ENCODE measurements at regions not wholly inside any gene's neighbourhood (a gene's known extent, or its start where the extent isn't known, plus 50 kb on each side); places are given as distances from the start of the nearest gene placed in this dataset.

GRCh38 chr10:76697923-76698322, 939.7 kb downstream of the KCNMA1 start:
- no peak for DNase-seq (ENCODE audit: low spot score in 2 of 2)
- H3K27me3 ChIP-seq: no peaks in the 10 kb centered on the region
- TF ChIP-seq CTCF (IDR thresholded peaks at IDR 0.05): no peak
- H3K4me1 ChIP-seq: no peaks in the 10 kb centered on the region
- no peak overlapping the region for H3K4me3 ChIP-seq
- H3K27ac ChIP-seq: no peak overlapping the region
- intact Hi-C loops (cut with DNase I): no loop called here
- no peaks in the 10 kb centered on the region for H3K36me3 ChIP-seq
- H3K9me3 ChIP-seq: peaks cover 0 to 10% of the 10 kb centered on the region in 2 donors

- no peaks in the 10 kb centered on the region for H3K4me1 ChIP-seq
- H3K27ac ChIP-seq: no peak overlapping the region
- TF ChIP-seq CTCF (IDR thresholded peaks at IDR 0.05): no peak
- H3K9me3 ChIP-seq: no peaks in the 10 kb centered on the region
- no peak for DNase-seq (ENCODE audit: low spot score in 2 of 2)
- intact Hi-C loops (cut with DNase I): no loop called here
- no peak overlapping the region for H3K4me3 ChIP-seq
- H3K27me3 ChIP-seq: no peaks in the 10 kb centered on the region
- no peaks in the 10 kb centered on the region for H3K36me3 ChIP-seq
These were observed 942.5 kb downstream of the KCNMA1 start for GRCh38 chr10:76695069-76695468.

- no peak for TF ChIP-seq CTCF (IDR thresholded peaks at IDR 0.05)
- Histone ChIP-seq H3K27me3 (no peaks in the 10 kb centered on the region), H3K36me3 (no peaks in the 10 kb centered on the region), H3K4me1 (peaks cover 3 to 11% of the 10 kb centered on the region in 2 donors), H3K27ac (peak overlapping the region; percentile 35 to 46), H3K9me3 (no peaks in the 10 kb centered on the region), H3K4me3 (no peak overlapping the region)
- intact Hi-C loops (cut with DNase I): no loop called here
- no peak for DNase-seq (ENCODE audit: low spot score in 2 of 2)
These were observed 951.4 kb downstream of the KCNMA1 start for GRCh38 chr10:76686201-76686600.

GRCh38 chr10:76684968-76685367, 952.6 kb downstream of the KCNMA1 start:
- DNase-seq (ENCODE audit: low spot score in 2 of 2): no peak
- no peak overlapping the region for H3K4me3 ChIP-seq
- intact Hi-C loops (cut with DNase I): no loop called here
- peaks cover 3 to 14% of the 10 kb centered on the region in 2 donors for H3K4me1 ChIP-seq
- TF ChIP-seq CTCF (IDR thresholded peaks at IDR 0.05): no peak
- H3K9me3 ChIP-seq: no peaks in the 10 kb centered on the region
- H3K27me3 ChIP-seq: no peaks in the 10 kb centered on the region
- H3K27ac ChIP-seq: no peak overlapping the region
- H3K36me3 ChIP-seq: no peaks in the 10 kb centered on the region

GRCh38 chr10:76681153-76681552, 956.5 kb downstream of the KCNMA1 start:
- Histone ChIP-seq H3K27me3 (no peaks in the 10 kb centered on the region), H3K9me3 (no peaks in the 10 kb centered on the region), H3K4me3 (no peak overlapping the region), H3K27ac (peak overlapping the region; percentile 70 to 76), H3K4me1 (peaks cover 16 to 32% of the 10 kb centered on the region in 2 donors), H3K36me3 (no peaks in the 10 kb centered on the region)
- intact Hi-C loops (cut with DNase I): no loop called here
- no peak for DNase-seq (ENCODE audit: low spot score in 2 of 2)
- no peak for TF ChIP-seq CTCF (IDR thresholded peaks at IDR 0.05)

- Histone ChIP-seq H3K27me3 (no peaks in the 10 kb centered on the region), H3K4me1 (peaks cover 16 to 40% of the 10 kb centered on the region in 2 donors), H3K4me3 (no peak overlapping the region), H3K36me3 (no peaks in the 10 kb centered on the region), H3K27ac (peak overlapping the region; percentile 84 to 91), H3K9me3 (no peaks in the 10 kb centered on the region)
- DNase-seq (ENCODE audit: low spot score in 2 of 2): no peak
- intact Hi-C loops (cut with DNase I): loop anchor here (5.0 to 10.0 kb wide), 8 partner anchors 38 to 1384 kb away; no protein-coding TSS in a partner anchor
- no peak for TF ChIP-seq CTCF (IDR thresholded peaks at IDR 0.05)
These were observed 958.6 kb downstream of the KCNMA1 start for GRCh38 chr10:76679030-76679429.
